Activated CD4-positive, CD25-positive, alpha-beta regulatory T cell treated with anti-CD3 and anti-CD28 coated beads, Interleukin-2, amount 50 U/mL, for 24 hours (primary cell): ENCODE measurements at regions not wholly inside any gene's neighbourhood (a gene's known extent, or its start where the extent isn't known, plus 50 kb on each side); places are given as distances from the start of the nearest gene placed in this dataset.
"Not testable (repeated sequence)": the region's sequence is repeated elsewhere in the genome, so short reads cannot be mapped to it uniquely, and the experiment has no call there.

ENCODE experiments used
- ATAC-seq, 2 donors: fragments of 150-1000 bp; cut with Tn5 transposase; one replicate each; pipeline ENCODE4 v1.10.0; 2021; ENCODE audit warnings: mild to moderate bottlenecking in 1 of 2, moderate library complexity in 1 of 2

DNA sequence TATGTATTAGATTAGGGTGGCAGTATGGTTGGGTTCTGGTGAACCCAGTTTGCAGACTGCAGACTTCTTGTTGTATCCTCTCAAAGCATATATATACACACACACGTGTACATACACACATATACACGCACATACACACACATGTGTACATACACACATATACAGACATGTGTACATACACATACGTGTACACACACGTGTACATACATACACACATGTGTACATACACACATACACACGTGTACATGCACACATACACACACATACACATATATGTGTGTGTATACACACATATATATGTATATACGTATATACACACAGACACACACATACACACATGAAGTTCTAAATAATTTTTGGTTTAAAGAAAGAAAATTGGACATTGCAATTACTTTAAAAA is 780.2 kb downstream of the FLRT2 start:
- ATAC-seq: no peak

DNA sequence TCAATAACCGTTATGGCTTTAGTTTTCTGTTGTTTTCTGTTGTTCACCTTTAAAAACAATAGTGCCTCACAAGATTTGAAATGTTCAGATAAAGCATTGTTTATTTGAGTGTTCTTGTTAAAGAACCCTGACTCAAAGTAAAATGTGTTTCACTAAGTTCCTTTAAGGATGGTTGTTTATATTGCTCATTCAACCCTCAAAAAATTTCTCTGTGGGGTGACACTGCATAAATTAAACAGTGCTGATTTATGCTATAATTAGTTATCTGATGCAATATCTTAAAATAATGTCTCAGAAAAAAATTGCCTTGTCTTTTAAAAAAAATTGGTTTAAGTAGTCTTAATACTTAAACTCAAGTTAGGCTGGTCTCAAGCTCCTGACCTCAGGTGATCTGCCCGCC is 775.1 kb downstream of the FLRT2 start:
- ATAC-seq: no peak

DNA sequence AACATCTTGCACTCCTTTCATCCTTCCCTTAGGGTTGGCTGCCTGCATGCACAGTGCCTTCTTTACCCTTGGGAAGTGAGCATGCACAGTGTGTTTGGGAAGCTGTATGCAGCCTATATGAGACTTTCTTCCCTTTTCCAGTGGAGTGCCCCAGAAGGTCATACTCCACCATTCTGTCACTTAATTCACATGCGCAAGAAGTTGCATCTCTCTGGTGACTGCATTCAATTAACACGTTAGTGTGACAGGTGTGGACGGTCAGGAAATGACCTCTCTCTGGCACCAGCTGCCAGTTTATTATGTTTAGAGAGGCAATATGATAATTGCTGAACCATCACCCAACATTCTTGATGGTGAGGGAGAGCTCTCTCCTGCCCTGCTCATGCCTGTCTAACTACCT is 770.0 kb downstream of the FLRT2 start:
- no peak for ATAC-seq

DNA sequence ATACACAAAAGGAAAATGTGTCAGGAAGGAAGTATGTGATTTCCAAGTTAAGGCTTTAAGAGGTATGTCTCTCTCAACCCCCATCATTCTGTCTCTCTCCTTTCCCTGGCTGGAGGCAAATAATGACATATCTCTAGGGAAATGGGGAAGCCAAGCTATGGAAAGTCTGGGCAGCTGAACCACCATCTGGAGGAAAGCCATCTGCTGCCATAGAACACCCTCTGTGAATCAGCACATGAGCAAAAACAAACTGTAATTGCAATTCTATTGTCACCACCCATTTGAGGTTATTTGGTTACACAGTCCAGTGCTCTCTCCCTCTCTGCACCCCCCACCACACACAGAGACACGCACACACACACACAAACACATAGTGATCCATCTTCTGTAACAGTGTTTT is 766.2 kb downstream of the FLRT2 start:
- no peak for ATAC-seq

DNA sequence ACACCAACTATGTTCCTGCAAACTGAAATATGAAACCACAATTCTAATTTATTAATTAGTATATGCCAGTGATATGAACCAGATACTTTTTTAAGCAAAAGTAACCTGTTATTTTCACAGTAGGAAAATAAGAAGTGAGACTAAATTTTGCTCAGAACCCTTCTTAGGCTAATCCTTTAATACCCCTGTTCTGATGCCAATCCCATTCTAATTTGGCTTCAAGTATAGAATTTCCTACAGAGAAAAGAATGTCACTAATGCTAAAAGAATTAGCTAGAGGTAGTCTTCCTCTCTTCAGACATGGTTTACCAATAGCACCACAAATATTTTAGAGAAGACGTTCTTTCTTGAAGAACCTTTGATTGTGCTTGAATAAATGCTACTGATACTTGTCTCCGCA is 758.4 kb downstream of the FLRT2 start:
- ATAC-seq: no peak

DNA sequence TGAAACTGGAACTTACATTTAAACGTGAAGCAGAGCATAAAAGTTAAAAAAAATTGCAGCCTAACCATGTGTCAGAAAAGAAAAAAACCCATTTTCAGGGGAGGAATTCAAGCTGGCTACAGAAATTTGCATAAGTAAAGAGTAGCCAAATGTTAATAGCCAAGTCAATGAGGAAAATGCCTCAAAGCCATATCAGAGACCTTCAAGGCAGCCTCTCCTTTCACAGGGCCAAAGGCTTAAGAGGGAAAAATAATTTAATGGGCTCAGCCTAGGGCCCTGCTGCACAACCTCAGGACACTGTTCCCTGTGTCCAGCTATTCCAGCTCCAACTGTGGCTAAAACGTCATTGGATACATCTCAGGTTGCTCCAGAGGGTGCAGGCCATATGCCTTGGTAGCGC is 749.5 kb downstream of the FLRT2 start:
- ATAC-seq: no peak

DNA sequence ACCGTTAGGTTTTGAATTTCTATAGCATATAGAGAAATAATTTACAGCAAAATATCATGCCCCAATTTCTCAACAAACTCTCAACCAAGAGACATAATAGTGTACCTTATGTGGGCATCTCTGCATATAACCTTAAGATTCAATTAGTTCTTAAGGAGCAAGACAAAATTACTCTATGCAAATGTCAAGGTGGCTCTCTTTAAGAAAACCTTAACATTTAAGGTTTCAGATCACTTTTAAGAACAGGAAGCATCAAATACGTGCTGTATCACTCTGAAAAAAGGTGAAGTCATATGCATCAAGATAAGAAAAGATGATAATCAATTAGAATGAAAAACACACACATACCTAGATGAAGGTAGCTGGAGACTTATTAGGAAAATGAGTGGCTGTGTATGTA is 728.0 kb downstream of the FLRT2 start:
- no peak for ATAC-seq

DNA sequence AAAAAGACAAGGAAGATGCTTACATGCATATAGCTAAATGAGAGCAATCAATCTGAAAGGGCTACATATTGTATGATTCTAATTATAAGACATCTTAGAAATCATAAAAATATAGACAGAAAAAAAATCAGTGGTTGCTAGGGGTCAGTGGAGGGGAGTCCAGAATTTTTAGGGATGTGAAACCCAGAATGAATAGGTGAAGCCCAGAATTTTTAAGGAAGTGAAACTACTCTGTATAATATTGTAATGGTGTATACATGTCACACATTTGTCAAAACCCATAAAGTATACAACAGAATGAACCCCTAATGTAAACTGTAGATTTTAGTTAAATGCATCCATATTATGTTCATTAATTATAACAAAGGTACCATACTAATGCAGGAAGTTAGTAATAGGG is 713.2 kb downstream of the FLRT2 start:
- no peak for ATAC-seq

DNA sequence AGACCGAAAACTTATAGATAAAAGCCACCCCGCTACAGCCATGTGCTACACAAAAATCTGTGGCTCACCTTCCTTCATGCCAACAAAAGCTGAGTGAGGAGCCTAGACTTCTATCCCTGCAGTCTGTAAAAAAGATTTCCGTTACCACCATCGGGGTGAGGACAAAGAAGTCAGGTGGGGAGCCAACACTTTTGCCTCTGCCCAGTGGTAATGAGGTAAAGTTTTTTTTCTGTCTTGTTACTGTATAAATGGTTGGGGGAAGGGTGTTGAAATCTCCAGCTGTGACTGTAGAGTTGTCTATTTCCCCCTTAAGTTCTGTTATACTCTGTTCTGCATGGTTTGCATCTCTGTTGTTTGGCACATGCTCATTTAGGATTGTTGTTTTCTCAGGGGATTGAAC is 707.8 kb downstream of the FLRT2 start:
- no peak for ATAC-seq

DNA sequence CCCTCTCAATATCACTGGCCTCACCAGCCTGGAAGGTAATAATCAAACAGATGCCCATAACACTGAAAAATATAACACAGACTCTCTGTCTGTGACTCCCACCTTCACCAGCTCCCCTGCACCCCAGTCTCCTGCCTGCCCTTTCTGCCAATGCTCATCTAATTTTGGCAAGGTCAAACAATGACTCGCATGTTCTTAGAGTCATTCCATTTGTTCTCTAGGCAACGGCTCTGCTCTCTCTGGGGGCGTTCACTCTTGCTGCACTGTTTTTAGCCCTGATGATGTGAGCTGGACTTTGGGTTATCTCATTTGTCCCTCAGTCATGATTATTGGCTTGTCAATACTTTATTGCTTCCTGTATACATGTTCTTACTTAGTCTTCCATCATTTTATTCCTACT is 691.8 kb downstream of the FLRT2 start:
- no peak for ATAC-seq

DNA sequence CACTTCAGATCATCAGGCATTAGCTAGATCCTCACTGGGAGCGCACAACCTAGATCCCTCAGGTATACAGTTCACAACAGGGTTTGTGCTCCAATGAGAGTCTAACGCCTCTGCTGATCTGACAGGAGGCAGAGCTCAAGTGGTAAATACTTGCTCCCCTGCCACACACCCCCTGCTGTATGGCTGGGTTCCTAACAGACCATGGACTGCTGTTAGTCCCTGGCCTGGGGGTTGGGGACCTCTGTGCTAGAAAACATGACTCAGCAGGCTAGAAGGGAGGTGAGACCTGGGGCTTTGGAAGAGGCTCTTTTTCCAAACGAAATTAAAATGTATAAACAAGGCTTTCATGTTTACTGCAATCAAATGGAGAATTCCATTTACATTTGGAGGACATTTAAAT is 691.1 kb downstream of the FLRT2 start:
- ATAC-seq: no peak

DNA sequence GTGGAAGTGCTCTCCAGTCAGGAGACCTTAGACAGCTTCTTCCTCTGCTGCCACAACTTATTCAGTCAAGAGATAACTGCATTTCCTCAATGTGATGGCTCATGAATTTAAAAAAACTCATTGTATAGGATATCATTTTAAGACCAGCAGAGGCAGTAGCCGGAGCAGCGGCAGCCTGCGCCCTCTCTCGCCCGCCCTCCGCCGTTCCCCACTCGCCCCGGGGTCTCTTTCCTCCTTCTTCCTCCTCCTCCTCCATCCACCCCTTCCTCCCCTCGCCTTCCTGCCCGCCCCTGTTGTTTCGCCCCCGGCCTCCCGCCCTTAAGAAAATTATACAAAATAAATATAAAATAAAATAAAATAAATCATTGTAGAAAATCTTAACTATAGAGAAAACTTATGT is 687.6 kb downstream of the FLRT2 start:
- ATAC-seq: no peak

DNA sequence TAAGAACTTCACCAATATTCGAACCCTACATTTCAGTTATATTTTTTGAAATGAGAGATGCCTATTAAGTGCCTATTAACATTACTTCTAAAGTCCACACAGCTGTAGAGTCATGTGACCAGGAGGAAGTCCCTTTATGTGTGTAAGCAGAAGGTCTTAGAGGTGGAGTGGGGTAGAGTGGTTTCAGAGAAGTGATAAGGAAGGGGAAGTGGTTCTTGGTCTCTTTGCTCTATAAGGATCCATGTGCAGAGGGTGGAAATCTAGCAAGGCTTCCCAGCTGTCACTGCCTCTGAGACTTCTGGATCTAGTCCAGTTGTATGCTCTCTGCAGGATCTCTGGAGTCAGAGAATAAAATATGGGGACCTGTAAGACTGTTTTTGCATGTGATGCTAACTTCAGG is 673.9 kb downstream of the FLRT2 start:
- ATAC-seq: no peak

DNA sequence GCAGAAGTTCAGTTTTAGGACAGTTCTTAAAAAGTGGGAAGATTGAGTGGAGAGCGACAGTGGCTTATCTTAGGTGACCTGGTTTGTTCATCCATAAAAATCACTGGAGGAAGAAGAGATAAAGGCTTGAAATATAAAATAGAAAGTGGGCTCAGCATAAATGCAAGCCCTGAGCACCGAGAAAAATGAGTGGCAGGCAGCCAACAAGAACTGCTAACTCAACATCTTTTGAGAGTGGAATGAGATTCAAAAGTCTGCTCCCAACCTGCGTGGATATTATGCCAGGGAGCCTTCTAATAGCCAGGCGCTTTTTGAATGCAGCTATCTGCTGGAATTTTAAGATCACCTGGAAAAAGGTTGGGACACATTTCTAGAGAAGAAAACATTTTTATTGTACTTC is 666.5 kb downstream of the FLRT2 start:
- no peak for ATAC-seq

DNA sequence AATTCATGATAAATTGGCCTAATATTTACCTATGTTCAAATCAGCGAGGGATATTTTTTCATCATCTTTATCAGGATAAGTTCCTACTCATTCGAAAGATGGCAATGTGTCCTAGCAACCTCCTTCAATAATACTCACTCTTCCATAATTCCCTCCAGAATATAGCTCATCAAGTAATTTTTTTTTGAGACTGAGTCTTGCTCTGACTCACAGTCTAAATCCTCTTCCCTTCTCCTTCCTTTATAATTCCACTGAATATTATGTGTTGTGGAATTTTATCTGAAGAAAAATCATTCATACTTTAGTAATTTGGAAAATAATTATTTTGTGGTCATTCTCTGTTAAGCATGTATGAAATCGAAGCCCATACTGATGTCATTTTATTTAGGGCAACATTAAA is 663.8 kb downstream of the FLRT2 start:
- no peak for ATAC-seq

DNA sequence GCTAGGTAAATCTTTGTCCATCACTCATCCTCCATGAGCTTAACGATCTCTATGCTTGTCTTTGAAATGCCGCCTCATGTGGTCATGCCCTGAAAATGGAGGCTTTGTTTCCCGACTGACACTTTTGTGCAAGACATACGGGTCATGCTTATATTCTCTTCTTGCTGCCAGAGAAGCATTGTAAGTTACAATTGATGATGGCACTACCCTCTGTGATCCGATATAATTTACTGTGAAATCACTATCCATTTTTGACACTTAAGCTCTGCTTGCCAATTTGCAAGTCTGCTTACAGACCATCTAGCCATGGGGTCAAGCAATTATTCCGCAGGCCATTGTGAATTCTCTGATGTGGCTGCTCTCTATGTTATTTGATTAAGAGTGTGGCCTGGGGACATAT is 650.0 kb downstream of the FLRT2 start:
- no peak for ATAC-seq

DNA sequence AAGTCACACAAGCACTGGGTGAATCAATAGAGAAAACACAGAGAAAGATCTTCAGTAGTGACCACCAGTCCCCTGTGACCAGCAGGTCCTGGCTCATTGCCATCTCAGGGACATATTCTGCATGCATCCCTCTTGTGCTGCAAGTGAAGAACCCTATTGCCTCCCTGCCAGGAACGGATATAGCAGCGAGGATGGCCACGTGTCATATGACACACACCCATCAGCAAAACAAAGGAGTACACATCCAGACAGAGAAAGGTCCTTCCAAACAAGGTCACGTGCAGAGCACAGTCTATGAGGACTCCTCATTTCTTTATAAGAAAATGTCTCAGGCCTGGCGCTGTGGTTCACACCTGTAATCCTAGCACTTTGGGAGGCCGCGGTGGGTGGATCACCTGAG is 638.4 kb downstream of the FLRT2 start:
- ATAC-seq: no peak

DNA sequence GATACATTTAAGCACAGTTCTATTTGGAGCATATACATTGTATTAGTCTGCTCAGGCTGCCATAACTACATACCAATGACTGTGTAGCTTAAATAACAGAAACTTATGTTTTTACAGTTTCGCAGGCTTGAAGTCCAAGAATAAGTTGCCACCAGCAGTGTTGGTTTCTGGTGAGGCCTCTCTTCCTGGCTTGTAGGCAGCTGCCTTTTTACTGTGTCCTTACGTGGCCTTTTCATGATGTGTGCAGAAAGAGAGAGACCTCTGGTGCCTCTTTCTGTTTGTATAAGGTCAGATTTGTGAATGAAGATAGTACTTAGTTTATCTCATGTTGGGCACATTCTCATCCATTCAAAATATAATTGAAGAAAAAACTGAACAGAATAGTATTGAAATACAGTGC is 636.6 kb downstream of the FLRT2 start:
- no peak for ATAC-seq

DNA sequence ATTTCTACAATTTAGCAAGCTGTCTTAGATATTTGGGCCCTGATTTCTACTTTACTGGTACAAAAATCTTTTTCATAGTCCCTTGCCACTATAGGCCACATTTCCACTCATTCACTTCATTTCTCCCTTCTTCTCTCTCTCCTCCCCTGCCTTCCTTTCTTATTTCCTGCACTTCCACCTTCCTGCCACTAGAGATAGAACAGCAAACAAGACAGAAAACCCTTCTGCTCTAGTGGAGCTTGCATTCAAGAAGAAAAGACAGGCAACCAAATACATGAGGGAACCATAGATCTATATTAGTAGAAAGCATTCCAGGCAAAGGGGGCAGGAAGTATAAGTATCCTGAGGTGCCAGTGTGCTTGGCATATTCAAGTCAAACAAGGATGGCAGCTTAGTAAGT is 623.5 kb downstream of the FLRT2 start:
- ATAC-seq: no peak

DNA sequence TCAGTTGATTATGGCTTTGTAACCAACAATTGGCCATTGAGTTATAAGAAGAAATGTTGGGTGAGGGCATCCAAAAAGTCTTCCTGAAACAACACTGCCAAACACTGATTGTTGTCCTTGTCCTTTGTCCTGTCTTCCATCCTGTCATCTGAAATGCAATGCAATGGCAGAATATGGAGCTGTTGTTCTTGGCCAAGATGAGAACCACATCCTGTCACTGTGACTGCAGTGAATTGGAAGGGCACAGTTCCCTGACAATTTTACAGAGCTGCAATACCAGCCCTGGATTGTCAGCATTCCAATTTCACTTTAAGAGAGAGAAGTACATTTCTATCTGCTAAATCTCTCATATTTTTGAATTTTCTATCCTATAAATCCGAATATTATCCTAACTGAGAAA is 613.3 kb downstream of the FLRT2 start:
- no peak for ATAC-seq

DNA sequence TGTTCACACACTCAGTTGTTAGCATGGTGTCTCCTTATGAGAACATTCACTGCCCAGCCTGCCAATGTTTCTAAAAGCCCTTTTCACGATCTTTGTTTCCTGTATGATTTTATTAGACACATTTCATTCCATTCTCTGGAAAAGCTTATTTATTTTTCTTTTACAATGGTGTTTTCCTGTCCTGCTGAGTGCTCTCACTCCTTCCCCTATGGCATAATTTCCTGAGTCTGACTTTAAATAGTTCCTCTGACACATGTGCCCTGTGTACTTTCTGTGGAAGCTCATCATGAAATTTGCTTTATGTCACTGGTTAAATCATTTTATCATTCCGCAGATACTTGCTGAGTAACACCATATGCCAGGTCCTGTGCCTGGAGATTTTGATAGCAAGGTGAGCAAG is 612.0 kb downstream of the FLRT2 start:
- no peak for ATAC-seq

DNA sequence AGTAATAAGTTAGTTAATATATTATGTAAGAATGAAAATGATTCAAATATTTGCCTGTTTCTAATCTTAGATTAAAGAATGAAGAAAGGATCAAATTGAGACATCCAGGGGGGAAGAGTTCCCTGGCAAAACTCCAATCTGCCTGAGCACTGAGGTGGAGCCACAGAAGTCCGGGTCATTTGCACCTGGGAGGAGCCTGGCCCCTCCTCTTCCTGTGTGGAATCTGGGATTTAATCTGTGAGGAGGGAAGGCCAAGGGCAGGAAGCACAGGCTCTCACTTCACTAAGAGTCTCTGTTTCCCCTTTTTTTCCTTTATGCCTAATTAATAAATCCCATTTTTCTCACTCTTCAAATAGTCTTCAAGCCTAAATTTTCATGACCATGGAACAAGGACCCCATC is 599.5 kb downstream of the FLRT2 start:
- no peak for ATAC-seq

DNA sequence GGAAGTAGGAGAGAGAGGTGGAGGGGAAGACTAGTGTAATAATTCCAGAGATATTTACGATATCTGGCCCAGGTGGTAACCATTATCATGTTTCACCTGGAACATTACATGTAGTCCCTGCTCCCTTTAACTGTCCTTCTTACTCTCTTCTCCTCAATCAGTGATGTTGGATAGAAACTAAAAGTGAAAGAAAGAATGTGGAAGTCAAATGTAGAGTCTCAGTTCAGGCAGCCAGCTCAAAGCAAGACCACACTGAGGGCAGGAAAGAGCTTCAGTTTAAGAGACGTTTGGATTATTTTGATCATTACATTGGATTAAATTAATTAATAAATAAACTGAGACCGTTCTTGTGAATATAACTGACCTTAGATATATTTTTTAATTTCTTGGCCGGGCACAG is 594.4 kb downstream of the FLRT2 start:
- ATAC-seq: peak in 1 of 2 donors; percentile 25

DNA sequence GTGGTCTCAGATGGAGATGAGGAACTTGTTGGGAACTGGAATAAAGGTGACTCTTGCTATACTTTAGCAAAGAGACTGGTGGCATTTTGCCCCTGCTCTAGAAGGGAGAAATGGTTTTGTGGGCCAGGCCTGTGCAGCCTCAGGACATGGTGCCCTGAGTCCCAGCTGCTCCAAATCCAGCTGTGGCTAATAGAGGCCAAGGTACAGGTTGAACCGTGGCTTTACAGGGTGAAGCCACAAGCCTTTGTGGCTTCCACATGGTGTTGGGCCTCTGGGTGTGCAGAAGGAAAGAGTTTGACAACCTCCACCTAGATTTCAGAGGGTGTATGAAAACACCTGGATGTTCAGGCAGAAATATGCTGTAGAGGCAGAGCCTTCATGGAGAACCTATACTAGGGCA is 586.0 kb downstream of the FLRT2 start:
- ATAC-seq: no peak

DNA sequence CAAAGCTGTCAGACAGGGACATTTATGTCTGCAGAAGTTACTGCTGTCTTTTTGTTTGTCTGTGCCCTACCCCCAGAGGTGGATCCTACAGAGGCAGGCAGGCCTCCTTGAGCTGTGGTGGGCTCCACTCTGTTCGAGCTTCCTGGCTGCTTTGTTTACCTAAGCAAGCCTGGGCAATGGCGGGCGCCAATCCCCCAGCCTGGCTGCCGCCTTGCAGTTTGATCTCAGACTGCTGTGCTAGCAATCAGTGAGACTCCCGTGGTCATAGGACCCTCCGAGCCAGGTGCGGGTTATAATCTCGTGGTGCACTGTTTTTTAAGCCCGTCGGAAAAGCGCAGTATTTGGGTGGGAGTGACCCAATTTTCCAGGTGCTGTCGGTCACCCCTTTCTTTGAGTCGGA is 580.9 kb downstream of the FLRT2 start:
- ATAC-seq: not testable (repeated sequence)

DNA sequence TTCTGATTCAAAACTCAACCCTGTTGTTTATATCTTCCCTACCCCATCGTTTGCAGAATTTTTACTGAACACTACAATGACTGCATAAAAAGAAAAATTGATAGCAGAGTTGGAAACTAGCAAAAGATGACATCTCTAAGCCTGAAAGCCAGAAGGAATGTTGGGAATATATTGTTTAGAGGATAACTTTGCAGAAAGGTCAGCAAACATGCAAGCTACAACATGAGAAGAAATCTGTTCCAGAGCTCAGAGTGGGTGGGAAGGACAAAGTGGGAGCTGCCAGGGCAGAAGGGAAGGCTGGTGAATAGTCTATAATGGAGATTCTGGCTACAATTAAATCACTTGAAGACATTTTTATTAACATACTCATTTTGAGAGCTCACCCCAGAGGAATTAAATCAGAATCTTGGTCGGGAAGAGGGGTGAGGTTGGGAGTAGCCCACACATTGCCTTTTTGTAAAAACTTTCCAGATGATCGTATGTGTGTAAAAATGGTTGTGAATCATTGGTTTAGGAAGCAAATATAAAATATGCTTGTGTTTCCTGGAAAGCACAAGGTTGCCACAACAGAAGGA is 574.8 kb downstream of the FLRT2 start:
- ATAC-seq: no peak
